GM21737 (cell line): ENCODE measurements at regions not wholly inside any gene's neighbourhood (a gene's known extent, or its start where the extent isn't known, plus 50 kb on each side); places are given as distances from the start of the nearest gene placed in this dataset.
A peak's percentile ranks its signal among the peaks of the same experiment; 100 is the strongest.

Source experiments
- ATAC-seq: cut with Tn5 transposase; IDR thresholded peaks from one replicate; pipeline ENCODE4 v1.9.1; 2021; ENCODE audit warnings: mild to moderate bottlenecking, moderate library complexity; ENCODE audit not compliant: unreplicated experiment

DNA sequence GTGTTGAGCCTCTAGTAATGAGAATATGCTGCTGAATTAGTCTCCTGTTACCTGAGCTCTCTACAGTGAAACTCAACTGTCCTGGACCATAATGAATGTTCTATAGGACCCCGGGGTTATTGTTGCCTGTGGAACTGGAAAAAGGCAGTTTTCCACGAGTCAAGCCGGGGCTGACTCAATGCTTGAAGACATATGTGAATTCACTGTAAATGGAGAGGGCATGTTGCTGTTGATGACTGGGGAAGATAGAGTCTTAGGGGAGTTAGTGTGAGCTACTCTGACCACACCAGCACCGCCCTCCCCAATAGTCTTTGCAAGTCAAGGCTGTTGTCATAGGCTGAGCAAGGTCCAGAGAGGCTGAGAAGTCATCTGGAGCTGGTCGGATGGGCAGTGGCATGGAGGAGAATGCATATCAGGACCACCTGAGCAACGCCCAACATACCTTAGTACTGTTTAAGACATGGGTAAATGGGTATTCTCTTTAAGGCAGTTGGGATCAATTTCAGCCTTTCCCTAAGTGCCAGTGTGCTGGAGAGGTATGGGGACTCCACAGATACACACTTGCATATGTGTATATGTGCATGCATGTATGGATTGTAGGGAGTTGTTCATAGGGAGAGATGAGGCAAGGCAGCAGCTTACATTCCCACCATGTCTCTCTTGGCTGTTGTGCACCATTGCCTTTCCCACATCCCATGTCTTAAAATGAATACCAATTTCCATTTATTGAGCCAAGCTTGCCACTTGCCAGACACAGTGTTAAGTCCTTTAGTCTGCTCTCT, 230.1 kb upstream of the NAV2 start:
- no peak for ATAC-seq

DNA sequence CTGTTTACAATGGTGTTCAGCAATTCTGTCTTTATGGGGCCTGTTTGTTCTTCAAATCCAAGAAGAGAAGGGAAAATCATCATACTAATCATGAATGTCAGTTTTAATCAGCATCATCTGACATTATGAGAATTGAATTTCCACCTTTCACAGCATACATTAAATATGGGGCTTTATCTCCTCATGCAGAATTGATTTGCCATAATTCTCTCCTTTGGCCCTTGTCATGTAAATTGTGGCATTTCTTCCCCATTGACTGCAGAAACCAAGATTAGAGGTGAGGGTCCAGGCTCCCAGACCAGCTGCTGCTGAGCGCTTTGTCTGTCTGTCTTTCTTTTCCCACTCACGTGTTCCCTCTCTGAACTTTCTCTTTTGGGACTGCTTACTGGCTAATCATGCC, 232.1 kb upstream of the NAV2 start:
- no peak for ATAC-seq

DNA sequence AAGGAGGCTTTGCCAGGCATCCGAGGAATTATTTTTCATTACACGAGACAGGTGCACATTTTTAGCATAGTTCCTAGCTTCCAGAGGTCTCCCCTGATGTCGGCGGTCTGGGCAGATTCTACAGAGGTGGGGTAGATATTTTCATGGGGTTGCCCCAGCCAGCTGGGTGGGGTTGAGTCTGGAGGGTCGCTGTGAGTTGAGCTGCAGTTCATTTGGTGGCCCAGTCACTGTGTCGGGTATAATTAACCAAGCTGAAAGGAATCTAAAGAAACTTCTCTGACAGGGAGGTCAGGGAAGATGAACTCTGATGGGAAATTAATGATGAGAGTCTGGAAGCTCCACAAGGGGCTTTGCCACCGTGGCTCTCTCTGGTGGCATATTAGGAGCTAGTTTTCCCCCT, 233.7 kb upstream of the NAV2 start:
- ATAC-seq = no peak

DNA sequence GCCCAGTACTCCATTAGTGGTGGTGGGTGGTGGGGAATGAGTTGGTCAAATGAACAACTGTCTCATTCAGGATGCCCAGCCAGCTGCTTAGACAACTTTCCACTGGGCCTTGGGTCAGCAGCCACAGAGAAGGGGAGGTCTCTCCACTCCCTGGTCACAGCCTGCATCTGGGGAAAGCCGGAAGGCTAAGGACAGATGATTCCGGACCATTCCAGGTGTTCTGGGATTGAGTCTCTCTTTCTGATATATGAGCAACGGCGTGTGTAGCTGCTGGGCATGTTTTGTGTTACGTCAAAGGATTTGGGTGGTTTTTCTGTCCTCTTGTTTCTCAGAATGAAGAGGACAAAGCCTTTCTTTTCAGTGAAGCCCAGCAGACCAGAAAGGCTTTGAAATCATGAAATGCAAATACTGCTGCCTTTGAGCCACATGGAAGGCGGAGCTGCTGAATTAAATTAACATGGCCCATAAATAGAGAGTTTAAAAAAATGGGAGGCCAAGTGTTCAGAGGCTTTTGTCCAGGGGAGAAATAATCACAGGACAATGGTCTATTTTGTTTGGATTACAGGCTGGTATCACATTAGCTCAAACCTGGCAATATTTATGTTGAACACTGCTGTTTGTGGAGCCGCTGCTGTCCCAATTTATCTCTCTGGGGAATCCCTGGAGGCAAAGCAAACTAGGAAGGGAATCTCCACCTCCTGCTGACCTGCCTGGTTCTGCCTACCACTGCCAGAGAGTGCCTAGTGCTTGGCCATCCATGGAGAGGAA, 234.4 kb upstream of the E2F8 start:
- ATAC-seq = peak; percentile 51

DNA sequence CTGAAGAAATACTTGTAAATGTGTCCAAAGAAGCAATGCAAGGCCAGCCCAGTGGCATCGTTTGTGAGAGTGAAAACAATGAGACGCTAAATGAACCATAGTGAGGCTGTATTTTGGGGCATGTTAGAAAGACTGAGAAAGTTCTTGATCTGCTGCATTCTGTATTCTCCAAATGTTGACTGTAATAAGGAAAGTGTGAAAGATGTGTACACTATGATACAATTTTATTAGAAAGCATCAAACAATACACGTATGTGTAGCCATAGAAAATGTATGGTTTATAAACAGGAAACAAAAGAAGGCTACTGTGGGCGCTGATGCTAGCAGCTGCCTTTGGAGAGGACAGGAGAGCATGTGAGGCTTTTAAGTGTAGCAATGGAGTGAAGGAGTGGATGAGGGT, 233.5 kb upstream of the E2F8 start:
- ATAC-seq = no peak

DNA sequence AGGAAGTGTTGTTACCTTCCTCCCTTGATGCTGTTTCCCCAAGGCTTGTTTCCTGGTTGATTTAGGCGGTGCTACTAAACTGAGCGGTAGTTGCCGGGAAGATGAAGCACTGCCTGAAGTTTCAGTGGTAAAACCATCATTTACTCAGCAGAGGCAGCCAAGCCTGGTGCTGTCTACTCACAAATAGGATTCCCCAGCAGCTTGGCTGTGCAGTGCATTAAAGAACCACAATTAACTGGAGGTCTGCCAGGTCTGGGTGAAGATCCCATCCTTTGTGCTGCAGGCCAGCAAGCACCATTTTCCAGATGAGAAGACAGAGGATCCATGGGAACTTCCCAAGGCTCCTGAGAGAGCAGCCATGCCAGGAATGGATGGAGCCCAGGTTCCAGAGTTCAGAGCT, 231.9 kb upstream of the E2F8 start:
- ATAC-seq = no peak

DNA sequence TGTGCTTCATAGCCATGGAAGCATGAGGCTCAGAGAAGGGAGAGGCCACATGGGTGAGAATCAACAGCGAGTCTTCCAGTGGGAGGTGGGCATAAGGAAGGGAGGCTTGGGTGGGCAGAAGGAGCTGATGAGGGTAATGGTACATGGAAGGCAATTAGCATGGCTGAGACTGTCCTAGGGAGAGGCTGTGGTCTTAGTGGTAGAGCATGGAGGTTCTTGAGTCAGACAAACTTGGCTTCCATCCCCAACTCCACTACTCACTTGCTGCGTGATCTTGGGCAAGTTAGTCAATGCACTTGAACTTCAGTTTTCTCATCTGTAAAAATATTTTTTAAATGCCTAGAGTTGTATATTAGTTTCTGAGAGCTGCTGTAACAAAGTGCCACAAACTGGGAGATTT, 227.2 kb upstream of the E2F8 start:
- ATAC-seq = no peak

DNA sequence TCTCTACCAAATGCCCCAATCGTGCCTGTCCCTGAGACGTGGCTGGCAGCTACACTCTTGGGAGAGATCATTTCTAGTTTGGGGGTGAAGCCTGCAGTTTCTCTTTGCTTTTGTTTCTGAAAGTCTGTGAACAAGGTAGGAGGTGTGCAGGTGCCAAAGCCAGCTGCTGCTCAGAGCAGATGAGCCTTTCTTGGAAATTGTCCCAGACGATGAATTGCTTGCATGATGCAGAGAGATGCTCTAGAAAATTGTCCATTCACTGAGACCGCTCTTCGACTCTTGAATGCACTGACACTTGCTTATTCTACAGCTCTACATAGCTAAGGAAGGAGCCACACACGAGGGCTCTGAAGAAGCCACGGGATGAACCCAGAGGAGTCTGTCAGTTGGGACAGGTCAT, 225.6 kb upstream of the E2F8 start:
- no peak for ATAC-seq

DNA sequence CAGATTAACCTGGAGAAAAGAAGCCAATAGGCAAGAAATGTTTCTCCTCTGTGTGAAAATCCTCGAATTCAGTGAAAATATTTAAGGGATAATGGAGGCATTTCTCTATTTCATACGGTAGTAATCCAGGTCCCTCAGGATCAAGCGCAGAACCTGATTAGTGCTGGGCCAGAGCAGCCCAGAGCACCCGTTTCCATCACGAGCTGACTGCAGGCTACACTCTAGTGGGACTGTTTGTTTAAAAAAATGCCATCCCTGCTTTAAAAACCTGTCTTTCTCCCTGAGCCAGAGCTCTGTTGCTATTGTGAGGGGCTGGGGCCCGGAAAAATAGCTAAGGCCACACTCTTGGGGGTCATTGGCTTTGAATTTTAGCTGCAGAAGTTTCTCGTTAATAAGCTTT, 223.2 kb upstream of the E2F8 start:
- no peak for ATAC-seq

DNA sequence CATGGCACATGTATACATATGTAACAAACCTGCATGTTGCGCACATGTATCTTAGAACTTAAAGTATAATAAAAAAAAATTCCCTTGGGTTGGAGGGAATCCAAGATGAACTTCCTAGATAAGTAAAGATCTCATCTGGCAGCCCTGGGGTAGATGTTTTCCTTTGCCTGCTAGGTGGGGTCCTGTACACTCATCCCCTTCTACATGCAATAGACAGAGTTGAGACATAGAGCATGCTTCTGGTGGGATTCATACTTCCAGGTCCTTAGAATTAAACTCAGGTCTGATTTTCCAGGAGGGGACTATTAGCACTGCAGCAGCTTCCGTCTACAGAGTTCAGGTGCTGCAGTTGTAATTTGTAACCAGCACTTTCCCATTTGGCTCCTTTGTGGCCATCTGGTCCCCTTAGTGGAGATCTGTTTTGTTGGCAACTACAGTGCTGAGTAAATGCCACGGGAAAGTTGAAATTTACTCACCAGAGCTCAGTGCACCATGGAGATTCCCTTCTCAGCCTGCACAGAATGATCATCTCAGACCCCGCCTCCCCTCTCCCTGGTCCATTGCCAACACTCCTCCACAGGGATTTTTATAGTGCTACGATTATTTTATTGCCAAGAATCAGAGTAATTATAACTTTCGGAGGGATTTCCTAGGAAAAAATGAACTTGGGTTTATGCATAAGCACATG, 220.1 kb upstream of the E2F8 start:
- ATAC-seq = no peak

DNA sequence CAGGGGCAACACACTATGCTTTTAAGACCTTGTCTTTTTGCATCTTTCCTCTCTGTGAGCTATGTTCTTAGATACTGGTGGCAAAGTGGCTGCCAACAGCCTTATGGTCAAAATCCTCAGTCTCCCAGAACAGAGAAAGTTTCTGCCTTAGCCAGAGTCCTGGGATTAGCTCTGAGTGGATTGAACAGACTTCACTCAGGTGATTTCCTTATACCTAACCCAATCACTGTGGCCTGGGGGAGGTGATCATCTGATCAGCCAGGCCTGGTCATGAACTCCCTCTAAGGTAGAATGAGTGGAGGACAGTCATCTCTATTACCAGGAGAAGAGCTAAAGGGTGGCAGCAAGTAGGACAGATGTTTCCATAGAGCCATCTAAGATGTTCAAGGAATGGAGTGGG, 218.5 kb upstream of the E2F8 start:
- ATAC-seq = no peak

DNA sequence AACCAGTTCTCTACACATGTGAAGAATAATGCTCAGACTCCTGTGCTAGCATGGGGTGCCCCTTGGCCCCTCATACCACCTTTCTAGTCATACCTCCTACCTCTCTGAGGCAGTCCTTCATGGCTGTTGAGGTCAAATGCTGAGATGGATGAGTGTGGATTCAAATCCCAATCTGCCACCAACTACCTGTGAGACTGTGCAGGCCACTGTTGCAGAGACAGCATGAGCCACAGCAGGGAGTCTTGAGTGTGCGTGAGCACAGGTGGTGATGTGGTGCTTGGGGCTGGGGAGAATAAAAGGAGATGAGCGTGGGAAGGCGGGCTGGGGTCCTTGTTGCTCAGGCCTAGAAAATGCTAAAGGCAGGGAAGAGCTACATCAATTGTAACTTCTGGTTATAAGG, 218.0 kb upstream of the E2F8 start:
- ATAC-seq = no peak

DNA sequence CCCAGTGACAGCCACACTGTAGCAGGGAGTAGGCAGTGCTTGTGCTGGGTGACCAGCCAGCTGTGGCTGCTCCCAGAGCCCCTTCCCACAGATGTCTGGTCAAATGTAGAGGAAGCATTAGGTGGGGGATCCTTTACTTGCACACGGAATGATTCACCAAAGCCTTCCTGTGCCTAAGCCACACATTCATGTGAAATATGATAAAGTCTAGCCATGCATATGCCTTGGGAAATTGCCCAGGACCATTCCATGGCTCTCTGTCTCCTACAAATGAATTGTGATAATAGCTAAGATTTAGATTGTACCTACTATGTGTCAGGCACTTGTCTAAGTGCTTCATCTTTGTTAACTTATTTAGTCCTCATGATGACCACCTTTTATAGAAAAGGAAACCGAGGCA, 217.5 kb upstream of the E2F8 start:
- ATAC-seq = no peak

DNA sequence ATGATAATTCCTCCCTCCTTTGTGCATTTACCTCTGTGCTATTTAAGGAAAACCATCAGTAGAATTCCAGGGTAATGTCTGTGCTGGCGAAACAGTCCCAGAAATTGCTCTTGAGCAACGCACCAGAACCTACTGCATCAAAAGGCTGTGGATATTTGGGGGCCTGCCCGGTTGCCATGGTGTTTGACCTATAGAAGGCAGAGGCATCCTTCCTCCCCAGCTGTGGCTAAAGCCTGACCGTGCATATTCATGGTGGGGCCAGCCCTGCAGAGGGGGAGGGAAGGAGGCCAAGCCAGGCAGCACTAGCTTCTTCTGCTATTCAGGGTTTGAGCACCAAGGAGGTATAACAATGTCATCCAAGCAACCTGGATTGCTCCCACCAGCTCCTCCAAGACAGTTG, 215.0 kb upstream of the E2F8 start:
- ATAC-seq = no peak

DNA sequence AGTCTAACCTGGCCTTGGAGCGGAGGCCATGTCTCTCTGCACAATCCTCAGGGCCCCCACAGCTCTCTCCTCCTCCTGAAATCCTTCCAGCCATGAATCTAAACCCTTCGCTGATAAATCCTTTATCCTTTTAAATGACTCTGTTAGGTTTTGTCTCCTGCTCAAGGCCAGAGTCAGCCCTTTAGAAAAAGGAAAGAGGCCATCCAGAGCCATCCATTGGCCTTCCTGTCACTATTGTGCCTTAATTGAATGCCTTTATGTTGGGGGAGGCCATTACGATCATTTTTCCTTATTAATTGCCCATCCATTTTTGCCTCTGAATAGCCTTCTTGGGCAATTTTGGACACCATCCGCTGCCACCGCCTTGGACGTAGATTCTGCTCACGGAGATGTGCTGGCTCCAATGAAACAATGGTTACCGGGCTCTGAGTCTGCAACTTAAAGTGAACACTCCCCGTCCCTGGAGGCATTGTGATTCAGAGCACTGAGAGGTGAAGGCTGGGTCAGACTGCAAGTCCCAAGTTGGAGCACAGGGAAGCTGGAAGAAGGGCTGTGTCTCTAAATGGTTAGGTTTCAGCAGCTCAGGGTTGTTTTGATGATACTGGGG, 213.0 kb upstream of the E2F8 start:
- ATAC-seq = no peak

DNA sequence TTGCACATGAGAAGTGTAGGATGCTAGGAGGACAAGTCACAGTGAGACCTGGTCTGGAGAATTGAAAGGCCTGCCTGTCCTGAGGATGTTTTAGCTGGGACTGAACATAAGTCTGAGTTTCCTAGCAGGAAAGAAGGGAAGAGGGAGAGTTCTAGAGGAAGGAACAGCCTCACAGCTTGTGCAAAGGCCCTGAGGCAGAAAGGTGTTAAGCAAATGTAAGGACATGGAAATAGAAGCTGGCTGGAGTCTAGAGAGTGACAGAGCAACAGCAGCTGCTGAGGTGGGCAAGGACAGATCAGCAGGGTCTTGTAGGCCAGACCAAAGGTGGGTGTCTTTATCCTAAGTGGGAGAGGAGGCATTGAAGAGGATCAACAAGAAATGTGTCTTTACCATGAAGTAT, 210.9 kb upstream of the E2F8 start:
- ATAC-seq = no peak

DNA sequence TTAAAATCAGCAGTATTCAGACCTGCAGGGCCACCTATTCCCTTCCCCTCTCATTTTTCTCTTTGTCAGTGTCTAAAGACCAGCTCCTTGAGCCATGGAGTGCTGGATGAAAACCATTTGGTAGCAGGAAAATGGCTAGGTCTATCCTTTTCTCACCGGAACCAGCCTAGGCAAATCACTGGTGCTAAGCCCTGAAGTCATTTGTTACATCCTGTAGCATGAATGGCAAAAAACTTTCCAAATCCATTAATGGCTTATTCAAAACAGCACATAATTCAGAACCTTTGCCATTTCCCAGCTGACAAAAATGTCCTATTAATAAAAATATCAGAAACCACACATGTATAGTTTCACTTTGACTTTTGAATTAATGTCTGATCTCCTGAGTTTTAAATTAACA, 209.5 kb upstream of the E2F8 start:
- no peak for ATAC-seq

DNA sequence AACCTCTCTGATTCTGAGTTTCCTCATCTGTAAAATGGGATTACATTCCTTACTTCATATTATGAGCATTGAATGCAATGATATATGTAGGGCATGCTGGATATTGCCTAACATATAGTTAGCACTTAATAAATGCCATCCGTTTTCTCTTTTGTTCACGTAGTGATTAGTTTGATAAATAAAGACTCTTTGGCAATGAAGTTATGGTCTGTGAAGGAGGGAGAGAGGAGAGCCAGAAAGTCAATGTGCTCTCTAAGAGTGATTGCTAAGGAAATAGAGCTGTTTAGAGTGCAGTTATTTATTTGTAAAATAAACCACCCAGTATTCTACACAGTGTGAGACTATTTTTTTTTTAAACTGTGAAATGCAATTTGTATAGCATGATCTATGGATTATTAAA, 207.9 kb upstream of the E2F8 start:
- no peak for ATAC-seq

DNA sequence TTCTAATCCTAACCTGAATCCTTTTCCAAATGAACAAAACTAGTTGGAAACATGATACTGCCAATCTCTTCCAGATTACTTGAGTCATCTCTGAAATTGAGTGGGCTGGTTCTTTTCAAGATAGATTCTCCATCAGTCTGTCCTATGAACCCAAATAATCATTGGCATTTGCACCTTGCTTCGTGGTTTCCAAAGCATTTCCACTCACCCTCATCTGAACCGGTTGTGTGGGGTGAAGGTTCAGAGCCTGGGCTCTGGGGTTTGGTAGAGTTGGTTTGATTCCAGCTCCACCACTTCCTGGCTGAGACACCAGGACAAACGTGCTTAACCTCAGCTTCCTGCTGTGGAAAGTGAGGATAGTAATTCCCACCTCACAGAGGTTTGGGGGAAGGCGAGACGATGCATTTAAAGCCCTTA, 206.4 kb upstream of the E2F8 start:
- no peak for ATAC-seq

DNA sequence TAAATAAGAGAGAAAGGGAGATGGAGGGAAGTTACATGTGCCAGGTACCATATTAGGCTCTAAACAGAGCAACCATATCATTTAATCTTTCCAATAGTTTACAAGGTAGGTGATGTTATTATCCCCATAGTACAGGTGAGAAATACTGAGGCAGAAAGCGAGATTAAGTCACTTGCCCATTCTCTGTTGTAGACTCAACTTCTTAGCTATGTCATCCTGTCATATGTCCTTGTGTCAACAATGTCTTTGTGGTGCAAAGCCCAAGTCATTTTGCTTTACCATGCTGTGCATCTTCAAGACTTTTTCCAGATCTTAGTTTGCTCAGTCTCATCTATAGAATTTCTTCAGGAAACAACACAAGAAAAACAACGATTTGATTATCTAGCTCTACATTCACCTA, 205.0 kb upstream of the E2F8 start:
- ATAC-seq = no peak

DNA sequence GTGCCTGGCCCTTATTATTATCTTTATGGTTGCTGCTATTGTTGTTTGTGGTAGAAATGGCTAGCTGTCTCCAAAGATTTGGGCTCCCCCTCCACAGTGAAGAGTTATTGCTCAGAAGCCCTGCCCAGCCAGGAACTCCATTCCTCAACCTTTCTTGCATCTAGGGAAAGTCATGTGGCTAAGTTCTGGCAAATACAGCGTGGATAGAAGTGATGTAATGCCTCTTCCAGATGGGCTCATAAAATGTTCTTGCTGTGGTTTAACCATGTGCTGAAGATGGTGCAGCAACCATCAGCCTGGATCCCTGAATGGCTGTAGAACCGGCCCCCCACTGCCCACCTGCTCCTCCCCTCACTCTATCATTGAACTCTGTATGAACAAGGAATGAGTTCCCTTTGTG, 203.5 kb upstream of the E2F8 start:
- ATAC-seq = no peak

DNA sequence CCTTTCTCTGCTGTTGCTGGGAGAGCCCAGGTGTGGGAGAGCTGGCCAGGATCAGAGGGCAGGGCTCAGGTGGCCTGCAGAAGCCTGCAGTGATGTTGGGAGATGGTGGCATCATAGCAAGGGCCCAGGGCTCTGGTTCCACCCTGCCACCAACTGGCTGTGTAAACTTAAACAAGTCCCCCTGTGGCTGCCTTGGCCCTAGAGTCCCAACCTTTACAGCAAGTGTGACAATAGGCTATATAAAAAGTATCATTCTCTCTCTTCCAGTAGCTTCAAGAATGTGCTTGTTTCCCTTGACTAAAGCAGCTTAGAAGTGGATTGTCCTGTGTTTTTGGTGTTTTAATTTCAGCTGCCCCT, 201.8 kb upstream of the E2F8 start:
- no peak for ATAC-seq
